ENCODE measurements at regions not wholly inside any gene's neighbourhood (a gene's known extent, or its start where the extent isn't known, plus 50 kb on each side); places are given as distances from the start of the nearest gene placed in this dataset.

DNA sequence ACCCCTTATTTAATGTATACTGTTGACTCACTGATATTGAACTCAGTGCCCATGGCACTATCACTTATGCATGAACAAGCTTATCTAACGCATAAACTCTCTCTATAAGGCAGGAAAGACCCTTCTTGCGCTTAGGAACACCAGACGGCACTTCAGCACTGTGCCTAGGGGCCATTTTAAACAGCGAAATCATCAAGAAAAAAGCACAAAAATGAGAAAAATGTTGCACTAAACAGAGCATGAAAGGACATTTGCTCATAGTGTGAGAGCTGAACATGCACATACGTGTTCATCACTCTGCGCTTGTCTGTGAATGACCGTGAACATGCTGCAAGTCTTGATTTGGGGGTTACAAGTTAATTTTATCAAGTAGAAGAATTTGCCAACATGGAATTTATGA, 109.6 kb downstream of the WDR11 start:
- peaks cover 13% of the 10 kb centered on the region for H3K4me1 ChIP-seq (ENCODE audit: control insufficient read depth, insufficient read depth, low read length)
- DNase-seq = no peak
- no peak overlapping the region for H3K27ac ChIP-seq (ENCODE audit: low read length)
- H3K36me3 ChIP-seq (ENCODE audit: control insufficient read depth, insufficient read depth, low read length) = no peaks in the 10 kb centered on the region
- H3K4me3 ChIP-seq (ENCODE audit: low read length) = no peak overlapping the region
- WGBS (ENCODE audit: insufficient coverage) = 93% methylated on average over 6 of the region's 7 CpGs
- no peaks in the 10 kb centered on the region for H3K9me3 ChIP-seq (replicated peaks; ENCODE audit: control insufficient read depth, low read depth, low read length)
- H3K27me3 ChIP-seq (ENCODE audit: control insufficient read depth, insufficient read depth, low read length) = peaks cover 29% of the 10 kb centered on the region

DNA sequence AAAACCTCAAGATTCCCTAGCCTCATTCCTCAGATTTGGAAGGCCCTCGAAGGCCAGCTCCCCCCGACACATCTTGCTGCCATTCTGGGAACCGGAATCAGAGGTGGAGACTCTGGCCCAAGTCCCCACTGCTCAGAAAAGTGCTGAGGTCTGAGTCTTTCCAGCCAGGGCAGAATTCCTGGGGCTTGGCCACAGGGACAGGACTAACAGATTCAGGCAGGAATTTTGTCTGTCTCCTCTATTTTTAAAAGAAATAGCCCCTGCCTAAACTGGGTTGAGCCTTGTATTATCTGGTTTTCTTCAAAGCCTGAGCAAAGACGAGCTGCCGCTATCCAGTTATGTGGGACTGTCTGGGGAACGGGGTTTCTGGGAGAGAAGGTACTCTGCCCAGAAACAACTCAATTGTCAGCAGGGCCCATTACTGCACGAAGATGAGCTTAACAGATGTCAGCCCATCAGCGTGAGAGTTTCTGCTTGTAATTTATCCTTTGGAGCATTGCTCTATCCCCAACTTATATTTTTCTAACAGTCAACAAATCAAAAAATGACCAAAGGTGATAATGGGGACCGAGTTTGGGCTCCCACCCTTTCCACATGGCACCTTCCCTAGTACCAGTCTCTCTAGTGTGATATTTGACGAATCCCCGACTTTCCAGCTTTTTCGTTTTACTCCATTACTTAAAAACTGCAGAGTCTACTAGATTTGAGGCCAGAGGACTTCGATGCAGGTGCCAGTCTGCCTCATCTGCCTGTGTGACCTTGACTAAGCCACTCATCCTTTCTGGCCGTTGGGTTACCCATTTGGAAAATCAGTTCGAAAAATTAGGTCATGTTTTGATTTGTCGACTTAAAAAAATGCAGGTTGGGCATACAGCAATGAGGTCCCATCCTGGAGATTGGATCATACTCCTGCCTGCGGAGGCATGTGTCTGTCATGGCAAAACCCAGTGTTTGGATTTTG, 110.9 kb downstream of the WDR11 start:
- Histone ChIP-seq H3K4me3 (ENCODE audit: low read length) (no peak overlapping the region), H3K4me1 (ENCODE audit: control insufficient read depth, insufficient read depth, low read length) (peaks cover 13% of the 10 kb centered on the region), H3K27ac (ENCODE audit: low read length) (peak overlapping the region; percentile 47), H3K27me3 (ENCODE audit: control insufficient read depth, insufficient read depth, low read length) (peaks cover 29% of the 10 kb centered on the region), H3K9me3 (replicated peaks; ENCODE audit: control insufficient read depth, low read depth, low read length) (no peaks in the 10 kb centered on the region), H3K36me3 (ENCODE audit: control insufficient read depth, insufficient read depth, low read length) (no peaks in the 10 kb centered on the region)
- DNase-seq = peak; percentile 87
- WGBS (ENCODE audit: insufficient coverage) = 52% methylated on average over 12 of the region's 17 CpGs

DNA sequence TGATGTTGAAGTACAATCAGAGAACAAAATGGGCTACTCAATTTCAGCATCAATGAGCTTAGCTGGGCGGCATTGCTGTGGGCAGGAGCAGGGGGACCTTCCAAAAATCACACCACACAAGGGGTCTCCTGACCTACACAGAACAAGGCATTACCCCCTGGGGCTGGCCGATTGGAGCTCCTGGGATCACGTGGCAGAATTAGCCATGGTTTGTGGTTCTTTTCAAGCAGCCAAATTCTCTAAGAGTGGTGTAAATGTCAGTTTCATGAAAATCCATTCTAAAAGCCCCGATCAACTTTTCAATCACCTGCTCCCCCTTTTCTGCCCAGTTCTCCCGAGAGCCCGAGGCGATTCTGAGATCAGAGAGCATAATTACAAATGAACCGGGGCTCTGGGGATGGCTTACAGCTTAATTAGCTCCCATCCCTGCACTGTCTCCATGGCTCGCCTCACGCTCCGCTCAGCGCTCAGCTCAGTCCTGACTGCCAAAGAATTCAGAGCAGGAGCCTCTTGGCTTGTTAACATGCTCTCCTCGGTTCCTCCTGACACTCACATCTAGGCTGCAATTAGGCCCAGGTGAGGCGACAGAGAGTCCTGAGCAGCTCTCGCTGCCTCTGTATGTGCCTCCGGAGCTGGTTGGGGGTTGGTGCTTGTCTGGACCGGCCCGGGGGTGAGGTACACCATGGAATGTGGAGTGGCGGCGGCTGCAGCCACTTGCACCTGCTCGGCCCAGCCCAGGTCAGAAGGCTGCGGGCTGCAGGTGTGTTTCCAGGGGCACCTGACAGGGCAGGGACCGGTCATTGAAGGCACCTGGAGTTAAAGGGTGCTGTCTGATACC, 111.8 kb downstream of the WDR11 start:
- 14% methylated on average over 17 of the region's 23 CpGs for WGBS (ENCODE audit: insufficient coverage)
- peaks cover 29% of the 10 kb centered on the region for H3K27me3 ChIP-seq (ENCODE audit: control insufficient read depth, insufficient read depth, low read length)

DNA sequence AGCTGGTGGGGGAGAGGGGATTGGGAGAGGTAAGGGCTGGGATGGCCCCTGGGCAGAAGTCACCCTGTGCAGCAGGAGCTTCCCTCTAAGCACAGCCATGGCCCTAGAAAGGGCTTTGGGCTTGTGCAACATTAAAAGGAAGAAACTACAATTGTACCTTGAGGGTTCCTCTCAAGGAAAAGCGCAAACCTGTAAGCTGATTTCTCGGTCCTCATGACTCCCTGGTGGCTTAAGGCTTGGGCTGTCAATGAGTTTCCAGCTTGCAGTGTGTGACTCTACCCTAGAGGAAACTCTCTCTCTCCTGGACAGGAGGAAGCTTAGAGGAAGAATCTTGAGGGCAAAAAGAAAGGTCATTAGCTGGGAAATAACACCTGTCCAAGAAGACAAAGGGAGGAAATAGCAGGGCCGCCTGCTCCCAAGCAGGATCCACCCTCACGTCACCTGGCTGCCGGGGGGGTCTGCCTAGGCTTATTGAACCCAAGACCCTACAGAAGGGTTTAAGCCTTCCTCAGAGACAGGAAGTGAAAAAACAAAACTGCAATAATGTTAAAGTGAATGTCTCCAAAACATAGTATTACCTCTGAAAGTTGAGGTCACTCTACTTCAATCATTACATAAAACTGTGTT, 112.5 kb downstream of the WDR11 start:
- H3K4me1 ChIP-seq (ENCODE audit: control insufficient read depth, insufficient read depth, low read length) = peaks cover 13% of the 10 kb centered on the region
- H3K9me3 ChIP-seq (replicated peaks; ENCODE audit: control insufficient read depth, low read depth, low read length) = no peaks in the 10 kb centered on the region
- no peak overlapping the region for H3K27ac ChIP-seq (ENCODE audit: low read length)
- peaks cover 31% of the 10 kb centered on the region for H3K27me3 ChIP-seq (ENCODE audit: control insufficient read depth, insufficient read depth, low read length)
- WGBS (ENCODE audit: insufficient coverage) = 65% methylated on average over 2 of the region's 5 CpGs
- no peak for DNase-seq
- no peaks in the 10 kb centered on the region for H3K36me3 ChIP-seq (ENCODE audit: control insufficient read depth, insufficient read depth, low read length)
- H3K4me3 ChIP-seq (ENCODE audit: low read length) = no peak overlapping the region

More for the DNA sequence above, 111.8 kb downstream of the WDR11 start:
- Histone ChIP-seq H3K4me3 (ENCODE audit: low read length) (no peak overlapping the region), H3K27ac (ENCODE audit: low read length) (peak overlapping the region; percentile 20), H3K36me3 (ENCODE audit: control insufficient read depth, insufficient read depth, low read length) (no peaks in the 10 kb centered on the region), H3K4me1 (ENCODE audit: control insufficient read depth, insufficient read depth, low read length) (peaks cover 13% of the 10 kb centered on the region), H3K9me3 (replicated peaks; ENCODE audit: control insufficient read depth, low read depth, low read length) (no peaks in the 10 kb centered on the region)
- DNase-seq = peak; percentile 46

DNA sequence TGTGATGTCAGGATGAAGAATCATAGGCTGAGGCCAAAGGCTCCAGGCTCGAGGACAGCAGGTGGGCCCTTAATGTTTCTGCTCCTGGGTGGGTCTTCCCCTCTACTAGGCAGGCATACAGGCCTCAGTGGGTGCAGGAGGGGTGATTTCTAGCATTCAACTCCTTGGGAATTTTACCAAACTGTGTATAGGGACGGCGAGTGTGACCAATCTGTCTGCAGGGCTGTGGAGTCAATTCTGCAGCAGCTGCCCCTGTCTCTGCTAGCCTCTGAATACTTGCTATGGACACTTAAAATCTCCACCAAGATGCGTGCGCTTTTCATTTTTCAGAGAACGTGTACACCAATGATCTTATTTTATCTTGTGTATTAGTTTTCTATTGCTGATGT, 115.5 kb downstream of the WDR11 start:
- Histone ChIP-seq H3K4me1 (ENCODE audit: control insufficient read depth, insufficient read depth, low read length) (peaks cover 12% of the 10 kb centered on the region), H3K4me3 (ENCODE audit: low read length) (no peak overlapping the region), H3K9me3 (replicated peaks; ENCODE audit: control insufficient read depth, low read depth, low read length) (no peaks in the 10 kb centered on the region), H3K27me3 (ENCODE audit: control insufficient read depth, insufficient read depth, low read length) (peaks cover 39% of the 10 kb centered on the region), H3K27ac (ENCODE audit: low read length) (no peak overlapping the region), H3K36me3 (ENCODE audit: control insufficient read depth, insufficient read depth, low read length) (no peaks in the 10 kb centered on the region)
- WGBS (ENCODE audit: insufficient coverage) = 89% methylated on average over 2 of the region's 6 CpGs
- DNase-seq = no peak

DNA sequence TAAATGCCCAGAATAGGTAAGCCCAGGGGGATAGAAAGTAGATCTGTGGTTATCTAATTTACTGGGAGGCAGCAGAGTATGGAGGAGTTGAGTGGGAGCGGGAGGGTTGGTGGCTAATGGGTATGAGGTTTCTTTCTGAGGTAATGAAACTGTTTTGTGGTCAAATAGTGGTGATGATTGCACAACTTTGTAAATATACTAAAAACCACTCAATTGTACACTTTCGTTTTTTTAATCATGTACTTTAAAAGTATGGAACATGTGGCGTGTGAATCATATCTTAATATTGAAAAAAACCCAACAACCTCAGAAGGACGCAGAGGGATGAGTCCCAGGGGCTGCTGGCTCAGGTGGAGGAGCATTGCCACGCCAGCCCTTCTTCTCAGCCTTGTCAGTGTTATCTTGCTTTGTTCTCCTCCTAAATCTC, 118.1 kb downstream of the WDR11 start:
- no peaks in the 10 kb centered on the region for H3K4me1 ChIP-seq (ENCODE audit: control insufficient read depth, insufficient read depth, low read length)
- H3K27me3 ChIP-seq (ENCODE audit: control insufficient read depth, insufficient read depth, low read length) = peaks cover 22% of the 10 kb centered on the region
- no peak for DNase-seq
- no peak overlapping the region for H3K4me3 ChIP-seq (ENCODE audit: low read length)
- peaks cover 3% of the 10 kb centered on the region for H3K9me3 ChIP-seq (replicated peaks; ENCODE audit: control insufficient read depth, low read depth, low read length)
- H3K27ac ChIP-seq (ENCODE audit: low read length) = no peak overlapping the region
- H3K36me3 ChIP-seq (ENCODE audit: control insufficient read depth, insufficient read depth, low read length) = no peaks in the 10 kb centered on the region
- WGBS (ENCODE audit: insufficient coverage) = no CpG with 5 or more reads among the region's 5 CpGs

DNA sequence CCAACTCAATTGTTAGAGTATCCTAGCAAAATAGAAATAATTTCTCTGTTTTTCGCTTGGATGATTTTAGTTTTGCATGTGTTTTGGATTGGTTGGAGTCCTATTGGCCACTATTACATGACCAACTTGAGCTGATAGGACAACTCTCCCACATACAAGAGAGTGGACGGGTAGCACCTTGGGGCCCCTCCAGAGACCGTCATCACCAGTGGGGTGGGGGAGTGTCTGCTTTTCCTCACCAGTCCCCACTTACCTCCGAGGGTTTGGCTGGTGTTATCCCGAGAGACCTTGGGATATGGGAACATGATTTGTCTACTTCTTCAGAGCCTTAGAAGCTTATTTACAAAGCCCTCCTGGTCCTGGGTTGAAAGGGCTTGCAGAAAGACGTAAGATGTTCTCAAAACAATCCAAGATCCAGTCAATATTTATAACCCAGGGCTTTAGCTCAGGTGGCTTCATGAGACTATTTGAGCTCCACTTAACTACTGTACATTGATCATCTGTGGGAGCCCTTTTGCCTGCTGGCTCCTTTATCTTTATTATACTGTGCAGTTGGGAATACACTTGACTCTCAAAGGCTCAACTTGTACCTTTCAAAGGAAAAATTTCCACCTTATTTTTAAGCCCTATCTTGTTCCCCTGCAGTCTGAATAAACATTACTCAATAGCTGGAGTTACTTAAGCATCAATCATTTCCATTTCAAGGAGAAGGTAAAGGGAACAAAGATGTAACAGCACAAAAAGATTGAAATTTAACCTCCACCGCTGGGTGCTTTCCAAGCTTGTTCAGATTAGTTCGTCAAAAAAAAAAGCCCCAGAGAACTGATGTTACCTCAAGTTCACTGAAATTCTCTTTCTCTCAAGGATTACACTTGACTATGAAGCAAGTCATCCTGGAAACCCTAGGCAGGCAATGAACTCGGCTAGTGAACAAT, 119.7 kb downstream of the WDR11 start:
- Histone ChIP-seq H3K9me3 (replicated peaks; ENCODE audit: control insufficient read depth, low read depth, low read length) (peaks cover 5% of the 10 kb centered on the region), H3K27me3 (ENCODE audit: control insufficient read depth, insufficient read depth, low read length) (peaks cover 17% of the 10 kb centered on the region), H3K4me1 (ENCODE audit: control insufficient read depth, insufficient read depth, low read length) (no peaks in the 10 kb centered on the region), H3K27ac (ENCODE audit: low read length) (no peak overlapping the region), H3K36me3 (ENCODE audit: control insufficient read depth, insufficient read depth, low read length) (no peaks in the 10 kb centered on the region), H3K4me3 (ENCODE audit: low read length) (no peak overlapping the region)
- 57% methylated on average over 3 of the region's 9 CpGs for WGBS (ENCODE audit: insufficient coverage)
- DNase-seq = no peak

DNA sequence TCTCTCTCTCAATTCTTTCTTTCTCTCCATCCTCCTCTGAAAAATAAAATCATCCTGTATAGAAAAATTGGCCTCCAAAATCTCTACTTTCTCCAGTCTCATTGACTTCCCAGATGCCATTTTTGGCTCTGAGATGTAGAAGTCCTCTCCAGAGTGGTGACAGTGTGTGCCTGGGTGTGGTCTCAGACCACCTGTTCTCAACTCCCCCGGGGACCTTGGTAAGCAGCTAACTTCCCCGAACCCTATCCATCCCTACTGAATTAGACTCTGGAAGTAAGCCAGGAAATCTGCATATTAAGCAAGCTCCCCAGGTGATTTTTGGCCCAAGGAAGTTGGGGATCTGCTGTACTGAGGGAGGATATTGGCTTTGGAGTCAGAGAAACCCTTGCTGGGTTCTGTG, 120.5 kb downstream of the WDR11 start:
- no peak for DNase-seq
- Histone ChIP-seq H3K4me3 (ENCODE audit: low read length) (no peak overlapping the region), H3K36me3 (ENCODE audit: control insufficient read depth, insufficient read depth, low read length) (no peaks in the 10 kb centered on the region), H3K27me3 (ENCODE audit: control insufficient read depth, insufficient read depth, low read length) (peaks cover 23% of the 10 kb centered on the region), H3K27ac (ENCODE audit: low read length) (no peak overlapping the region), H3K4me1 (ENCODE audit: control insufficient read depth, insufficient read depth, low read length) (no peaks in the 10 kb centered on the region), H3K9me3 (replicated peaks; ENCODE audit: control insufficient read depth, low read depth, low read length) (peaks cover 5% of the 10 kb centered on the region)
- WGBS (ENCODE audit: insufficient coverage) = no CpG with 5 or more reads among the region's 2 CpGs

DNA sequence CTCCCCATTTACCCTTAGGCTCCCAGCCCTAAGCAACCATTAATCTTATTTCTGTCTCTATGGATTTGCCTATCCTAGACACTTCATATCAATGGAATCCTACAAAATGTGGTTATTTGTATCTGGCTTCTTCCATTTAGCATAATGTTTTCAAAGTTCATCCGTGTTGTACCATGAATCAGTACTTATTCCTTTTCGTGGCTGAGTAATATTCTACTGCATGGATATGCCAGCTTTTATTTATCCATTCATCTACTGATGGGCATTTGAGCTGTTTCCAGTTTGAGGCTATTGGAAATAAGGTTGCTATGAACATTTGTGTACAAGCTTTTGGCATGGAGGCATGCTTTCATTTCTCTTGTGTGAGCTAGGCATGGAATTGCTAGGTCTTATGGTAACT, 121.1 kb downstream of the WDR11 start:
- H3K27me3 ChIP-seq (ENCODE audit: control insufficient read depth, insufficient read depth, low read length) = peaks cover 25% of the 10 kb centered on the region
- no peak for DNase-seq
- no peaks in the 10 kb centered on the region for H3K36me3 ChIP-seq (ENCODE audit: control insufficient read depth, insufficient read depth, low read length)
- no peak overlapping the region for H3K4me3 ChIP-seq (ENCODE audit: low read length)
- no peak overlapping the region for H3K27ac ChIP-seq (ENCODE audit: low read length)
- no peaks in the 10 kb centered on the region for H3K4me1 ChIP-seq (ENCODE audit: control insufficient read depth, insufficient read depth, low read length)
- peaks cover 5% of the 10 kb centered on the region for H3K9me3 ChIP-seq (replicated peaks; ENCODE audit: control insufficient read depth, low read depth, low read length)
- WGBS (ENCODE audit: insufficient coverage) = no CpG with 5 or more reads among the region's 2 CpGs
